C4-2B (cell line): ENCODE measurements at regions not wholly inside any gene's neighbourhood (a gene's known extent, or its start where the extent isn't known, plus 50 kb on each side); places are given as distances from the start of the nearest gene placed in this dataset.

Experiments
- CTCF ChIP-seq: fragments of 450-650 bp; conservative IDR thresholded peaks from 2 replicates; pipeline ENCODE4 v1.5.1; 2017; ENCODE audit warnings: mild to moderate bottlenecking
- ZFX ChIP-seq: fragments of 450-650 bp; IDR thresholded peaks from 2 replicates; pipeline ENCODE4 v1.6.1; 2017

- TF ChIP-seq CTCF (no peak), ZFX (no peak)
Observed at GRCh38 chr18:40980171-40980570, 974.9 kb upstream of the PIK3C3 start.
